Kidney (tissue), 13 donors: ENCODE measurements at regions not wholly inside any gene's neighbourhood (a gene's known extent, or its start where the extent isn't known, plus 50 kb on each side); places are given as distances from the start of the nearest gene placed in this dataset.

Experiments
- DNase-seq, 5 donors: peaks; one replicate each; pipeline ENCODE4 v3.0.0-alpha.2; 2013 to 2020
- FAIRE-seq: peaks from 2 replicates; lab custom pipeline; 2012; peaks lifted over from hg19 to GRCh38; lab: Jason Lieb, UNC
- H3K27ac ChIP-seq, 2 donors: one replicate each; pipeline ENCODE4 v1.7.0; 2013; ENCODE audit warnings: low read depth in 2 of 2, low read length in 2 of 2, inconsistent platforms in 1 of 2
- H3K27me3 ChIP-seq: one replicate; pipeline ENCODE4 v1.7.1; 2013; ENCODE audit warnings: low read length, inconsistent platforms; ENCODE audit not compliant: control insufficient read depth, insufficient read depth
- H3K36me3 ChIP-seq, 3 donors: one replicate each; pipeline versions ENCODE4 v1.7.0 to v1.7.1; 2013; ENCODE audit warnings: low read length in 3 of 3, control low read depth in 1 of 3, inconsistent platforms in 1 of 3; ENCODE audit not compliant: insufficient read depth in 3 of 3, control insufficient read depth in 2 of 3
- H3K4me1 ChIP-seq, 3 donors: one replicate each; pipeline versions ENCODE4 v1.7.0 to v1.7.1; 2013; ENCODE audit warnings: low read length in 3 of 3, inconsistent platforms in 1 of 3, low read depth in 1 of 3; ENCODE audit not compliant: control insufficient read depth in 2 of 3, insufficient read depth in 2 of 3
- H3K4me3 ChIP-seq, 3 donors: one replicate each; pipeline versions ENCODE4 v1.7.0 to v1.8.1; 2013; ENCODE audit warnings: low read length in 3 of 3, control low read depth in 1 of 3, inconsistent platforms in 1 of 3
- H3K9ac ChIP-seq, 3 donors: one replicate each; pipeline versions ENCODE4 v1.7.0 to v1.7.1; 2013; ENCODE audit warnings: low read length in 3 of 3, control low read depth in 1 of 3, inconsistent platforms in 1 of 3
- H3K9me3 ChIP-seq, 3 donors: one replicate each; pipeline versions ENCODE4 v1.7.0 to v1.7.1; 2013; ENCODE audit warnings: low read length in 3 of 3, control low read depth in 1 of 3, inconsistent platforms in 1 of 3; ENCODE audit not compliant: control insufficient read depth in 2 of 3, insufficient read depth in 1 of 3
- CTCF ChIP-seq: IDR thresholded peaks from 3 replicates; pipeline ENCODE4 v1.5.1; 2012; ENCODE audit warnings: mild to moderate bottlenecking, moderate library complexity, borderline replicate concordance; ENCODE audit not compliant: insufficient read depth; ENCODE audit errors: extremely low read depth
- intact Hi-C: fragments of 100-400 bp; cut with DNase I; formaldehyde crosslinking; loops from one replicate; pipeline ENCODE4 v1.11.1; 2022
- donor health status: control.
- donor health status: control.
- donor health status: control.
- donor health status: control.
- donor health status: control.
- donor health status: DM: yes; HTN: yes; CAD: no.
- donor health status: Normal renal cell carcinoma (clear cell type).

- Histone ChIP-seq H3K4me3 (no peak overlapping the region), H3K9ac (no peak overlapping the region), H3K27ac (no peak overlapping the region), H3K4me1 (peaks cover 0 to 2% (median 0%) of the 10 kb centered on the region in 3 donors), H3K36me3 (no peaks in the 10 kb centered on the region), H3K27me3 (no peaks in the 10 kb centered on the region), H3K9me3 (no peaks in the 10 kb centered on the region)
- FAIRE-seq (peak; percentile 3), DNase-seq (peak in 3 of 5 donors; percentile 46 to 85 (median 75))
- intact Hi-C loops, result loop anchor here (5.0 kb wide), 1 partner anchor 206 kb away; no protein-coding TSS in a partner anchor
- TF ChIP-seq CTCF, result peak; percentile 68
Measured at GRCh38 chr5:112551419-112552032, 132.4 kb upstream of the EPB41L4A start.

- no peak overlapping the region for H3K9ac ChIP-seq
- H3K27me3 ChIP-seq, result no peaks in the 10 kb centered on the region
- intact Hi-C loops, result loop anchor here (5.0 kb wide), 1 partner anchor 205 kb away; no protein-coding TSS in a partner anchor
- H3K4me1 ChIP-seq, result peaks cover 0 to 2% (median 0%) of the 10 kb centered on the region in 3 donors
- no peak overlapping the region for H3K4me3 ChIP-seq
- no peaks in the 10 kb centered on the region for H3K9me3 ChIP-seq
- TF ChIP-seq CTCF, result no peak
- DNase-seq (no peak), FAIRE-seq (no peak)
- H3K27ac ChIP-seq, result no peak overlapping the region
- no peaks in the 10 kb centered on the region for H3K36me3 ChIP-seq
Measured at GRCh38 chr5:112552216-112552615, 133.1 kb upstream of the EPB41L4A start.

GRCh38 chr5:112552791-112553190, 133.7 kb upstream of the EPB41L4A start:
- Histone ChIP-seq H3K27ac (no peak overlapping the region), H3K36me3 (no peaks in the 10 kb centered on the region), H3K9ac (no peak overlapping the region), H3K4me3 (no peak overlapping the region), H3K4me1 (peaks cover 0 to 2% (median 0%) of the 10 kb centered on the region in 3 donors), H3K9me3 (no peaks in the 10 kb centered on the region), H3K27me3 (no peaks in the 10 kb centered on the region)
- FAIRE-seq (no peak), DNase-seq (no peak)
- no peak for TF ChIP-seq CTCF
- intact Hi-C loops, result loop anchor here (5.0 kb wide), 1 partner anchor 205 kb away; no protein-coding TSS in a partner anchor
